Epithelial cell of esophagus (primary cell): ENCODE measurements at regions not wholly inside any gene's neighbourhood (a gene's known extent, or its start where the extent isn't known, plus 50 kb on each side); places are given as distances from the start of the nearest gene placed in this dataset.
"Not testable (repeated sequence)": the region's sequence is repeated elsewhere in the genome, so short reads cannot be mapped to it uniquely, and the experiment has no call there.

Experiments
- DNase-seq: peaks from one replicate; pipeline ENCODE4 v3.0.0; 2010; ENCODE audit warnings: low read depth
- H3K4me3 ChIP-seq: 2 replicates; pipeline ENCODE4 v1.5.1; 2011; ENCODE audit warnings: mild to moderate bottlenecking, low read length, control low read depth
- CTCF ChIP-seq: IDR thresholded peaks from 2 replicates; pipeline ENCODE4 v1.5.1; 2011; ENCODE audit warnings: low read depth, mild to moderate bottlenecking, low read length, control low read depth, inconsistent platforms; ENCODE audit not compliant: insufficient read depth; ENCODE audit errors: missing control alignments

GRCh38 chr3:118530350-118530922, 504.2 kb downstream of the IGSF11 start:
- H3K4me3 ChIP-seq, result no peak overlapping the region
- TF ChIP-seq CTCF, result no peak
- no peak for DNase-seq

- not testable (repeated sequence) for DNase-seq
These were observed 503.7 kb downstream of the IGSF11 start for GRCh38 chr3:118530927-118531356.

GRCh38 chr3:118531816-118532215, 502.8 kb downstream of the IGSF11 start:
- TF ChIP-seq CTCF, result no peak
- H3K4me3 ChIP-seq, result no peak overlapping the region
- no peak for DNase-seq

More at GRCh38 chr3:118530927-118531356, 503.7 kb downstream of the IGSF11 start:
- H3K4me3 ChIP-seq, result not testable (repeated sequence)

GRCh38 chr3:118533676-118534075, 501.0 kb downstream of the IGSF11 start:
- DNase-seq, result no peak
- TF ChIP-seq CTCF, result no peak
- H3K4me3 ChIP-seq, result no peak overlapping the region

- H3K4me3 ChIP-seq, result no peak overlapping the region
- TF ChIP-seq CTCF, result no peak
- DNase-seq, result no peak
These were observed 500.1 kb downstream of the IGSF11 start for GRCh38 chr3:118534519-118534918.

- TF ChIP-seq CTCF, result no peak
- DNase-seq, result peak; percentile 91
- no peak overlapping the region for H3K4me3 ChIP-seq
These were observed 497.9 kb downstream of the IGSF11 start for GRCh38 chr3:118536764-118537163.

- H3K4me3 ChIP-seq, result no peak overlapping the region
- no peak for DNase-seq
- no peak for TF ChIP-seq CTCF
These were observed 497.2 kb downstream of the IGSF11 start for GRCh38 chr3:118537454-118537853.
